NCI-H1436 (cell line): ENCODE measurements at regions not wholly inside any gene's neighbourhood (a gene's known extent, or its start where the extent isn't known, plus 50 kb on each side); places are given as distances from the start of the nearest gene placed in this dataset.

Experiments
- DNase-seq: peaks from one replicate; lab custom pipeline; 2025; lab: John Stamatoyannopoulos, UW

DNA sequence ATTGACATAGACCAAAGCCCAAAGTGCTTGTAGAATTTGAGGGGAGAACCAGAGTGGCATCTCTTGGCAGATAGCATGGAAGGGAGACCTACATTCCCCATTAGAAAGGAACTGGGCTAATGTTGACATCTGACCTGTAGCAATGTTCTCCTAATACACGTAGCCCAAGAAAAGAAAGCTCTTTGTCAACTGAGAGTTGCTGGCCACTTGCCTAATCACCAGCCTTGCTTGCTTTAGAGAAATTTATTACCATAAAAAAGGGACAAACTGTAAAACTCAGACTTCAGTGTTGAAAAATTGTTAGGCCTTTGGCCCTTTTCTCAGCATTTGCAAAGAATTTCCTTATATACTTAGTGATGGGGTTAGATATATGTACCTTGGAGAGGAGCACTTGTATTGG lies 777.5 kb downstream of the MAFB start:
- no peak for DNase-seq

GRCh38 chr20:39910536-39910935 lies 778.5 kb downstream of the MAFB start:
- no peak for DNase-seq

GRCh38 chr20:39909447-39909846 lies 779.6 kb downstream of the MAFB start:
- DNase-seq, result no peak

DNA sequence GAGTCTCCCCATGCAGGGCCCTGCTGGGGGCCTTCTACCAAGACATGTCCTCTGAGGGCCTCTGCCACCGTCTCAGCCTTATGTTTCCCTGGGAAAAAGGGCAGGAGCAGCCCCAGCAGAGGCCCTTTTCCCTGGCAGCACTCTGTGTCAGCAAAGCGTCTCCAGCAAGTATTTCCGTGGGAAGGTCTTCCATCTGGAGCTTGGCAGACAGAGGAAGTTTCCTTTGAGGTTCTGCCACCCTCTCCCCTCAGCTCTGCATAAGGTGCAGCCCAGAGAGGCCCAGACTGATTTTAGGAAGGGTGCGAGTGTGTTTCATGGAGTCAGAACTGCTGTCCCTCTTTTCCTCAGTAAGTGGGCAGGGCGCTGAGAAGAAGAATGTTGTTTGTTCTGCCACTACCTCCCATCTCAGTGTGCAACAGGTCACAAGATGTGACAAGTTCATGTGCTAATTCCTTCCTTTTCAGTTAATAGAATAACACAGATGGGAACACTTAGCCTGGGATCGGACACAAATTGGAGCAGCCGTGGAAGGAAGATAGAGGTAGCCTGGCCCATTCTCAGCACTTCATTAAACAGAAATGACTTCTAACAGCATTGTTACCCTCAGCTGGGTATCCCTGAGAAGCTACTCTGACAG lies 784.4 kb downstream of the MAFB start:
- DNase-seq, result no peak

- DNase-seq, result no peak
These were observed 785.1 kb downstream of the MAFB start for GRCh38 chr20:39903806-39904465.

GRCh38 chr20:39899881-39900280 lies 789.2 kb downstream of the MAFB start:
- DNase-seq, result no peak

- no peak for DNase-seq
These were observed 790.6 kb downstream of the MAFB start for GRCh38 chr20:39898467-39898852.

DNA sequence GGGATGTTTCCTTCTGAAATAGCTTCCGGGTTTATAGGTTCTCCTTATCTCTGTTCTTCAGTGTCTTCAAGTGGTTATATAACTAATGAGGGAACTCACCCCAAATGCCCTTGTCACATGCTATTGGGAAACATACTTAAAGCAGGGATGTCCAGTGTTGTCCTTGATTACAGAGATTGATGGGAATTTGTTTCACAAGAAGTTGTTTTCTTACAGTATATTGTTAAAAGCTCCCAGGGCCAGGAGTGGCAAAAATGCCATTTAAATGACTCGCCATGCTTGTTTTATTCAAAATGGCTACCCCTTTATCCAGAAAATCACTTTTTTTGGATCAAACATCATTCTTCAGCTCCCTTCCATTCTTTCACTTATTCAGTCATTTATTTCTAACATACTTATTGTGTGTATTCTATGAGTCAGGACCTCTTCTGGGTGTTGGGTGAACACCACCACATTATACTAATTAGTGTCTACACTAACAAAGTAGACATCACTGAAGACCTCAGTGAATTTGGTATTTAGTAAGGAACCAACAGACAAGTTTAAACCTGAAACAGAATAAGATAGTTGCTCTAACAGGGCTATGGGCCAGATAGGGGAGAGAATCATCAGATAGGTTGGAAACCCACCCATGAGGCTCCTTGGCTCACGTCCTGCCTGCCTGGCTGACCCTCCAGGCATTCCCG lies 791.1 kb downstream of the MAFB start:
- no peak for DNase-seq

DNA sequence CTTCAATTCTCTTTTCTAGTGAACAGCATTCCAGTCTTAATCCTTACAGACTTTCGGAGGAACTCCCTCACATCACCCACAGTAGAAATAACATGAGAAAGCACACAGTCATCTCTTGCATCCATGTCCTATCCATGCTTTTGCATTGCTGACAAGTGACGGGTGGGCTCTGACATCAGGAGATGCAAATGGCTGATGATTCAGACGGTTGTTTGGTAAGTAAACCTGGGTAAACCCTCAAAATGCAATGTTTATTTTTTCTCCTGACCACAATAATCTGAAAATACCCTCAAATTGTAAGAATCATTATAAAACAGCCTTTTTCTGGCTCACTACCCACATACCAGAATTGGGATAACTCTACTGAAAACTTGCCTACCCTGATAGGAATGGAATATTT lies 792.0 kb downstream of the MAFB start:
- no peak for DNase-seq

DNA sequence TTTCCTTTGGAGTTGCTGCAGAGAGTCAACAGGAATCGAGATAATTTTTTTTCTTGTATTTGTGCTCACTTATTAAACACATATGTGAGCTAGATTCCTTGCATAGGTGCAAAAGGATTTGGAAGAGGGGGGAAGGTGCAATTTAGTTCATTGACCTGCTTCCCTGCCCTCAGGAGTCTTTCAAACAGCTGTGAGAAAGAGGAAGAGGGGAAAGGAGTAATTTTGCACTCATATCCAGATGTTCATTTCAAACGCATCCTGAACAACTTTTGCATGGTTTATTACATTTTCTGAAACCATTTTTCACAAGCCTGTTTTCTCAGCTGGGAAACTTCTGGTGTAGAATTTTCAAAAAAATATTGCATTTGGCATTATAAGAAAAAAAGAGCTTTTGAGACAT lies 795.0 kb downstream of the MAFB start:
- no peak for DNase-seq

DNA sequence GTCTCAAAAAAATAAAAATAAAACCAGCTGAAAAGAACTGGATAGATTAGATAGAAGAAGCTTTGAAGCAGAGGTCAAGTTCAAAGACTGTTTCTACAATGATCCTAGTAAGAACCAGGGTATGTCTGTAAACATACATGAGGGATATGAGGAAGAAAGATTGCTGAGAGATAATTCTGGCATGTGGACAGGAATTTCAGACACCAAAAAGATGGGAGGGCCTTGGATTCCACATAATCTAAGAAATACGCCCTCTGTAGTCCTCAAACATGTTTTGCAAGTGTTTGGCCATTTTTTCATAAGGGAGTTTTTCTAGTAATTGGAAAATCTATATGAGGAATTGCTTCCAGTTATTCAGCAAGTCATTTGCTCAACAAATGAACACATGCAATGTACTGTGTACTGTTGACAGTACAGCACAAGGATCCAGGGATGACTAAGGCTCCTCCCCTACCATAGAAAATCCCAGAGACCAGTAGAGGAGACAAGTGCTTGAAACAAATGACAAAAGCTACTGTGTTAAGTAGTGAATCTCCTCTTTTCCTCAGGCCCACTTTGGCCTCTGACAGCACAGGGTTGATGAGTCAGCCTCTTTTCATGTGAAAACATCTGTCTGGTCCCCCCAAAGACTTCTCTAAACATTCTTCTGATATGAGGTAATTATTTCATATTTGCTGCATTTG lies 795.9 kb downstream of the MAFB start:
- DNase-seq, result no peak

- no peak for DNase-seq
These were observed 798.3 kb downstream of the MAFB start for GRCh38 chr20:39890697-39891096.

DNA sequence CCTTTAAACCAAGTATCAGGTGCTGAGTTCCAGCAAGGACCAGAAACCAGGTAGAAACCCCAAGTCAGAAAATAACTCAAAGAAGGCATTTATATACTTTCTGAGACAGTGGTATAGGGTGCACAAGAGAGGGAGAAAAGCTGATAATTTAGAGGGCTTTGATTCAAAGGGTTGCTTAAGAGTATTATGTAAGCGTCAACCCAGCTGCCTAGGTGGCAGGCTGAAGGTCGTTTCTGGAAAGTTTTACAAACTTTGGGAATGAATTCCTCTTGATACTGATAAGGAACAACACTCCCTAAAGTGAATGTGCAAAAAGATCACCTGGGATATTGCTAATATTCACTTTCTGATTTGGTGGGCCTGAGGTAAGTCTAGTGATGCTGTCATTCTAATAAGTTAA lies 800.7 kb downstream of the MAFB start:
- DNase-seq, result no peak

- no peak for DNase-seq
These were observed 802.3 kb downstream of the MAFB start for GRCh38 chr20:39886650-39887190.

DNA sequence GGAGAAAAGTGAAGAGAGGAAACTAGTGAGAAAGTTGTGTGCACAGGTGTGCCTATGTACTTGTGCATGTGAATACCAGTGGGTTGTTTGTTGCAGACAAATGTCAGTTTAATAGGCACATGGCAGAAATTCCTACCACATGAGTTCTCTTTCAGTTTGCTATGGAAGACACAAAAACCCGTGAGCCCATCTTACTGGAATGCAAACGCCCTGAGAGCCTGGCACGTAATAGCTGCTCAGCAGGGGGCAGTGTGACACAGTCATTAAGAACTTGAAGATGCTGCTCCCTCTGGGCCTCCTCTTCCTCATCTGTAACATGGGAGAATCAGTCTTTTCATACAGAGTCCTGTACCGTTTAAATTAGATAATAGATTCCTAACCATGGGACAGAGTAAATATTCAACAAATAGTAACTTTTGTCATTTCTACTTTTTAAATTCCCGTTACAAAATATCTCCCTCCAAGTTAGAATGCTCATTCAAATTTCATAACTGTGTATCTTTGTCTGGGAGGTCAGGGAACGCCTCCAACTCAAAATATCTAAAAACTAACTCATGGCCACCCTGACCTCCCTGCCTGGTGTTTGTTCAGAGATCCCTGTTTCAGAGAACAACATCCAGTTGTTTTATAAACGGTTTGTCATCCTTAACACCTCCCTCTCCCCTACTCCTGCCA lies 802.9 kb downstream of the MAFB start:
- DNase-seq, result no peak

- no peak for DNase-seq
These were observed 806.2 kb downstream of the MAFB start for GRCh38 chr20:39882806-39883205.

DNA sequence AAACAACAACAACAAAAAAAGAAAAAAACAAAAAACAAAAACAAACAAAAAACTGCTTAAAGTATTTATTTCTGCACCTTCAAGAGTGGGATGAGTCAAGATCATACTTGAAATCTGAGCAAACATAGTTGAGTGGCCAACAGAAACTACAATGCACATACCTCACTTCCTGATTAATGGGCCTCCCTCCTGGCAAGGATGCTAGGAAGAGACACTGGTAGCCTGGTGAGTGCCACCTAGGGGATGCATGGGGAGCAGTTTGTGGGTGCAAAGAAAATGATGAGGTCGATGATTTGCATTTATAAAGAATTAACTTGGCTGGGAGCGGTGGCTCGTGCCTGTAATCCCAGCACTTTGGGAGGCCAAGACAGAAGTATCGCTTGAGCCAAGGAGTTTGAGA lies 808.1 kb downstream of the MAFB start:
- no peak for DNase-seq

DNA sequence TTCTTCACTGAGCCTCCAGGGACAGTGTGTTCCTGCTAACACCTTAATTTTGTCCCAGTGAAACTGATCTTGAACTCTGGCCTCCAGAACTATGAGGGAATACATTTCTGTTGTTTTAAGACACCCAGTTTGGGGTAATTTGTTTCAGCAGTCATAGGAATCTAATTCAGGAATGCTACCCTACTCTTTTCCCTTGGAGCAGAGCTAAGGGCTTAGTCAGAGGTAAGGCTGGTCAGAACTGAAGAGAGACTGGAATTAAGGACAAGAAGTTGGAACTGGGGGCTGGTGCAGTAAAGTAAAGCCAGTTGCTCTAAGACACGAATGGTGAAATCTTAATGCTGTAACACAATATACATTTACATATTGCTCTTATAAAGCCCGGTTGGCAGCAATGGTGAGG lies 809.7 kb downstream of the MAFB start:
- DNase-seq, result no peak

DNA sequence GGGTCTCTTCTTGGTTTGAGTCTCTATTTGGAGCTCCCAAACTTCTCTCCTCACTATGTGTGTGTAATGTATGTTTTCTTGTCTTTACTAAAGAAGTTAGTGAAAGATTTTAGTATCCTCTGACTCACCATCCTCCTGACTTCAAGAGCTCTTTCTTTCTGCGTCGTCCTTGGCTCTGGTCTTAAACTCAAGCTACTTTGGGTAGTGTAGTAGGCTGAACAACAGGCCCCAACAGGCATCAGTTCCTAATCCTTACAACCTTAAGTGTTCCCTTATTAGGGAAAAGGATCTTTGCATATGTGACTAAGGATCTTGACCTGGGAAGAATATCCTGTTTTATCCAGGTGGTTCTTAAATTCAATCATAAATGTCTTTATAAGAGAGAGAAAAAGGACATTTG lies 810.2 kb downstream of the MAFB start:
- no peak for DNase-seq

DNA sequence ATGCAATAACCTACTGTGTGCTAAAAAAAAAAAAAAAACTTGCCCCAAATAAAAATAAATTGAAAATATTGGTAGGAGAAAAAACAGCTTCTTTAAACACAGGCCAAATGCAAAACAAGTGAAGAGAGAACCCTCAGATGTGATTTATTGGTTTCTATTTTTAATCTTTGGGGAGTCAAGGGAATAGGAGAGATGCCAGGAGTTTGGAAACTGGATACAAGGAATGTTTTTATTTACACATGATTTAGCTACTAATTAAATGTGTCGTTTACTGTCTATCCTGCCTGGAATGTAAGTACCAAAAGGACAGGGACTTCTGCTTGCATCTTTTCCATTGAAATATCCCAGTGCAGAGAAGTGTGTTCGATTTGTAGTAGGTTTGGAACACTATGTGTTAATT lies 810.7 kb downstream of the MAFB start:
- no peak for DNase-seq

DNA sequence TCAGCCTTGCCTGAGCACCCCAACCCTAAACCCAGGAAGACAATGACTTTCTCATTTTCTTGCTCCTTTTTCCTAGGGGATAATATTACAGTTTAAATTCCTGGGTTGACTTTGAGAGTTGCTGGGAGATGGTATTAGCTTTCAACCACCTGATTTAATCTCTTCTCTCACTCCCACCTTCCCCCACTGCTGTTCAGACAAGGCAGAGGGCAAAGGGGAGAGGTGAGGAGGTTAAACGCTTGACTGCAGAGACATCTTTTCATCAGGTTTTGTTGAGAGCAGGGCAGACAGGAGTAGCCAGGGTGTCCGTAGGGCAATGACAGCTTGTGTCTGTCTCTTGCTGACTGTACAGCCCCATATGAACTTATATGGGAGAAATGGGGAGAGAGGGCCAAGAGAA lies 811.2 kb downstream of the MAFB start:
- DNase-seq, result no peak

DNA sequence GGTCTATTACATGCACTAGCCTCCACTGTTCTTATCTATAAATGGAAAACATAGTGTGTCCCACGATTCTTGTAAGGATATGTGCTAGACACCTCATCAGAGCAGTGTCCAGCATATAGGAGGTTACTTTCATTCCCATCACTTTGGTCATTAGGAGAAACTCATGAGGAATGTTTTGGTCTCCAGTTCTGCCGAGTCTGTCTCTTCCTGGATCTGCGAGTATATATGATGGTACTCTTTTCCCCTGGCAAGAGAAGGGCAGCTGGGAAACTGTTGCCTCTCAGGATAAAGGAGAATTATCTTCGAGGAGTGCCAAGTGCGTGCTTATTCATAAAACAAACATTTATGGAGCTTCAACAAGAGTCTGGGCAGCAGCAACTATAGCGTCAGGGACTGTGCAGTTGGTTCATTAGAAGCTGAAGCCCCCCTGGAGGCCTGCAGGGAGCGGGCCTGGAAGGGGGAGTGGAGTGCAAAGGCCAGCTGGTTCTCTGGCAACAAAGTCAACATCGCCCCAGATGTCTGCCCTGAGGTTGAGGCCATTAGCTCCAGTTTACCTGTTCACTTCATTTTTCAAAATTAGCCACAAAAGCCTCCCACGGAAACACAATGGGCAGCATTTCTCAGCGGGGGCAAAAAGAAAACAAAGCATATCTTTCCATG lies 811.9 kb downstream of the MAFB start:
- peak; percentile 8 for DNase-seq
